GM12874 (cell line): ENCODE measurements at regions not wholly inside any gene's neighbourhood (a gene's known extent, or its start where the extent isn't known, plus 50 kb on each side); places are given as distances from the start of the nearest gene placed in this dataset.

Experiments used
- TF ChIP-seq, protein P1 (sequence below): IDR thresholded peaks from 2 replicates; pipeline ENCODE4 v1.5.1; 2011; ENCODE audit warnings: low read depth, mild to moderate bottlenecking, control low read depth, low read length, moderate library complexity; ENCODE audit not compliant: insufficient read depth

GRCh38 chr3:181358562-181358961 lies 353.2 kb upstream of the SOX2 start:
- TF ChIP-seq, protein P1, sequence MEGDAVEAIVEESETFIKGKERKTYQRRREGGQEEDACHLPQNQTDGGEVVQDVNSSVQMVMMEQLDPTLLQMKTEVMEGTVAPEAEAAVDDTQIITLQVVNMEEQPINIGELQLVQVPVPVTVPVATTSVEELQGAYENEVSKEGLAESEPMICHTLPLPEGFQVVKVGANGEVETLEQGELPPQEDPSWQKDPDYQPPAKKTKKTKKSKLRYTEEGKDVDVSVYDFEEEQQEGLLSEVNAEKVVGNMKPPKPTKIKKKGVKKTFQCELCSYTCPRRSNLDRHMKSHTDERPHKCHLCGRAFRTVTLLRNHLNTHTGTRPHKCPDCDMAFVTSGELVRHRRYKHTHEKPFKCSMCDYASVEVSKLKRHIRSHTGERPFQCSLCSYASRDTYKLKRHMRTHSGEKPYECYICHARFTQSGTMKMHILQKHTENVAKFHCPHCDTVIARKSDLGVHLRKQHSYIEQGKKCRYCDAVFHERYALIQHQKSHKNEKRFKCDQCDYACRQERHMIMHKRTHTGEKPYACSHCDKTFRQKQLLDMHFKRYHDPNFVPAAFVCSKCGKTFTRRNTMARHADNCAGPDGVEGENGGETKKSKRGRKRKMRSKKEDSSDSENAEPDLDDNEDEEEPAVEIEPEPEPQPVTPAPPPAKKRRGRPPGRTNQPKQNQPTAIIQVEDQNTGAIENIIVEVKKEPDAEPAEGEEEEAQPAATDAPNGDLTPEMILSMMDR = no peak

GRCh38 chr3:181358060-181358459 lies 353.7 kb upstream of the SOX2 start:
- TF ChIP-seq, protein P1 = no peak

GRCh38 chr3:181354140-181354539 lies 357.6 kb upstream of the SOX2 start:
- TF ChIP-seq, protein P1 = no peak

DNA sequence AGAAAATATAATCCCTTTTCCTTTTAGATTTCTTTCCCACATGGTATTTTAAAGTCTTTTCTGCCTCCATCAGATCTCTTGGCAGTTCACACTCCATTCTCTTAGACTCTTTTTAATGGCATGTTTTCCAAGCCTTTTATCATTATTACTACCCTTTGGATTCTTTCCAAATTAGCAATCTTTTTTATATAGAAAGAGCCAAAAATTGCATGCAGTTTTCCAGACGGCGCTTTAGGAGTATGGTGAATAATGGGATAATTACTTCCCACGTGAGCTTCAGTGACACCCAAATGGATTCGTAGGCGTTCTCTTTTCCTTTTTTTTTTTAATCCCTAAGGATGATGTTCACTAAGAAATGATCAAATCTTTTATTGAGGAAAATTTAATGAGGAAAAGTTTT lies 354.8 kb upstream of the DNAJC19 start:
- TF ChIP-seq, protein P1 = no peak

- TF ChIP-seq, protein P1 = no peak
These were observed 347.1 kb upstream of the DNAJC19 start for GRCh38 chr3:181336597-181336996.

DNA sequence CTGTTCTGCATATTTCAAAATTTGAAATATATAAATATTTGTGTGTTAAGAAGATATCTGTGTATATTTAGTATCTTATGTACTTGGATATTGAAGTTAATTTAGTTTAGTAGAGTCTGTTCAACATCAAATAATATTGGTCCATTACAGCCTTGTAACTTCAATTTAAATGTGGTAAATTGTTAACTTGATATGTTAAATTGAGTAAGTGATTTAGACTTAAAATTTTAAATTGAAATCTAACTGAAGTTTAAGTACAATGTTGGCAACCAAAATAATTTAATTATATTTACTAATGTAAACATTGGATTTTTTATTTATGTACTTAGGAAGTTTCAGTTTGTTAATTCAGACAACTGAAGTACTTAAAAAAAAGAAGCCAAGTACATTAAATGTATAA lies 343.9 kb upstream of the DNAJC19 start:
- TF ChIP-seq, protein P1 = no peak

DNA sequence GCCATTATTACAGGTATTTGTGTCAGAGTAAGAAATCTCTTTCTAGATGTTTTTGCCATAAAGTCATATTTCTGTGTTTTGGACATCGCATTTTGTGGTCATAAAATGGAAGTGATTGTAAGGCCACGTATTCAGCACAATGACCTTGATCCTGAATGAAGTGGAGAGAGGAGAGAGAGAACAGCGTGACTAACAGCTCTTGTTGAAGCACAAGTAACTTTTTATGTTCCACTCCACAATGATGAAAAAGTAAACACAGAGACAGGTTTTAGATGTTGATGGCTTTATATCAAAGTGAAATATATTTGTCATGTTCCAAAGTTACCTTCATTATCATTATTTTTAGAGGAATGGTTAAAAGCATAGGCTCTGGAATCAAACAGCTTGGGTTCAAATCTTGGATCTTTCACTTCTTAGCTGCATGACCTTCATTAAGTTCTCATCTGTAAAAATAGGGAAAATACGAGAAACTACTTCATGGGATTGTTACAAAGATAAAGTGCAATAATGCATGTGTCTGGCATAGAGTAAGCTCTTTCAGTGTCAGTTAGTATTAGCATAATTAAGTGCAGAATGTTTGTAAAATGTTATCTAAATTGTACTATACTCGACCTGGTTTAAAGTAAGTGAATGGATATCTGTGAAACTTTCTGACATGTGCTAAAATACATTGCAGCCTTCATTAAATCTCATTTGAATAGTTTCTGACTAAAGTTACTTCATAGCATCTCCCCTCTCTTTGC lies 341.5 kb upstream of the DNAJC19 start:
- TF ChIP-seq, protein P1 = no peak
